ENCODE measurements at regions not wholly inside any gene's neighbourhood (a gene's known extent, or its start where the extent isn't known, plus 50 kb on each side); places are given as distances from the start of the nearest gene placed in this dataset.

- Mint-ChIP-seq H3K27me3 (ENCODE audit: insufficient read depth, low read depth) (peaks cover 7% of the 10 kb centered on the region), H3K27ac (peak overlapping the region; percentile 13), H3K36me3 (no peaks in the 10 kb centered on the region), H3K9me3 (no peaks in the 10 kb centered on the region), H3K4me1 (peaks cover 17% of the 10 kb centered on the region), H3K4me3 (no peak overlapping the region)
- Histone ChIP-seq H3K27ac (no peak overlapping the region), H3K9ac (no peak overlapping the region), H3F3A (ENCODE audit: low read depth) (peaks cover 16% of the 10 kb centered on the region), H3K79me2 (ENCODE audit: low read depth) (no peaks in the 10 kb centered on the region), H3K4me2 (no peak overlapping the region), H2AFZ (replicated peaks) (peak overlapping the region; percentile 4), H3K36me3 (no peaks in the 10 kb centered on the region), H3K9me3 (ENCODE audit: low read depth) (no peaks in the 10 kb centered on the region), H3K27me3 (no peaks in the 10 kb centered on the region), H3K4me3 (no peak overlapping the region), H4K20me1 (ENCODE audit: low read depth) (no peaks in the 10 kb centered on the region), H3K4me1 (peaks cover 33% of the 10 kb centered on the region)
- no peak for TF ChIP-seq EZH2phosphoT487 (IDR thresholded peaks at IDR 0.05)
- no peak for TF ChIP-seq CTCF (IDR thresholded peaks at IDR 0.05)
- no peak for TF ChIP-seq EZH2 (IDR thresholded peaks at IDR 0.05)
- peak; percentile 24 for DNase-seq (ENCODE audit: low spot score)
These were observed 87.9 kb upstream of the CNKSR3 start for GRCh38 chr6:154598399-154598798.

DNA sequence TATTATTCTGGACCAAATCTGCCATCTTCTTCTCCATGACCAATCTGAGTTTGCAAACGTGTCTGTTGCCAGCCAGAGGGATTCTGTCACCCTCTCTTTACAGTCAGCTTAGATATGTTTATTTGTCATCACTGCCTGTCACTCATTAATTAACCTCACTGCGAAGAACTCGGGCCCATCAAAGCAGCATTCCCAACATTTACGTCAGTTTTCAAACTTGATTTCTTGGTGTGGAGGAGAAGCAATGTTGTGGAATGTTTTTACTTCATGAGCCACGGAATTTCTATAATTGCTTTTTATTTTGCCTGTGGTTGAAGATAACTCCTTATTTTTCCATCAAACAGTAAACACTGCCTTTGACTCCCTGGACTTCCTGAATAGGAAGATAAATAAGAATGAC lies 91.8 kb upstream of the CNKSR3 start:
- Mint-ChIP-seq H3K4me3 (no peak overlapping the region), H3K27me3 (ENCODE audit: insufficient read depth, low read depth) (no peaks in the 10 kb centered on the region), H3K4me1 (peaks cover 11% of the 10 kb centered on the region), H3K27ac (no peak overlapping the region), H3K36me3 (no peaks in the 10 kb centered on the region), H3K9me3 (no peaks in the 10 kb centered on the region)
- Histone ChIP-seq H3K27ac (no peak overlapping the region), H3K79me2 (ENCODE audit: low read depth) (no peaks in the 10 kb centered on the region), H3K4me3 (no peak overlapping the region), H3K27me3 (no peaks in the 10 kb centered on the region), H3K9ac (no peak overlapping the region), H3K4me1 (peaks cover 12% of the 10 kb centered on the region), H3K4me2 (no peak overlapping the region), H3F3A (ENCODE audit: low read depth) (no peaks in the 10 kb centered on the region), H2AFZ (replicated peaks) (peak overlapping the region; percentile 64), H3K9me3 (ENCODE audit: low read depth) (no peaks in the 10 kb centered on the region), H4K20me1 (ENCODE audit: low read depth) (no peaks in the 10 kb centered on the region), H3K36me3 (no peaks in the 10 kb centered on the region)
- DNase-seq (ENCODE audit: low spot score), result no peak
- TF ChIP-seq CTCF (IDR thresholded peaks at IDR 0.05) (no peak), EZH2 (IDR thresholded peaks at IDR 0.05) (no peak)

DNA sequence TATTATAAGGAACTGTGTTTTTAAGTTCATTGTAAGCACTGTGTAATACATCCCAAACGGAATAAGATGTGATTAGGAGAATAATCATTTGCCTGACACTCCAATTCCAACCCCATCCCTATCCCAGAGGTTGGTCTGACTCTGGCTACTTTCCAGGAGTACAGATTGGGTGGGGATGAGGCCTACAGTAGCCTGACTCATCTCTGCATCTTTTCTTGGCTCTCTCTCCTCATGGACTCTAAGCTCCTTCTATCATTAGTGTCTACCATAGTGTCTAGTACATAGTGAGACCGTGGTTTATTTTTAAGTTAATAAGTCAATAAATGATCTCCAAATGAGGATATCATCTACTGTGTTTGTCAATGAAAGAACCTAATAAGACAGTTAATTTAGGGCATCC lies 92.2 kb upstream of the CNKSR3 start:
- TF ChIP-seq CTCF (IDR thresholded peaks at IDR 0.05) (no peak), EZH2phosphoT487 (IDR thresholded peaks at IDR 0.05) (no peak), EZH2 (IDR thresholded peaks at IDR 0.05) (no peak)
- H3K9me3 ChIP-seq (ENCODE audit: low read depth), result no peaks in the 10 kb centered on the region
- no peak for DNase-seq (ENCODE audit: low spot score)
- no peaks in the 10 kb centered on the region for H3K79me2 ChIP-seq (ENCODE audit: low read depth)
- no peaks in the 10 kb centered on the region for H3K27me3 ChIP-seq
- no peak overlapping the region for H3K4me2 ChIP-seq
- Mint-ChIP-seq H3K36me3 (no peaks in the 10 kb centered on the region), H3K4me3 (no peak overlapping the region), H3K27me3 (ENCODE audit: insufficient read depth, low read depth) (no peaks in the 10 kb centered on the region), H3K4me1 (peaks cover 9% of the 10 kb centered on the region), H3K27ac (no peak overlapping the region), H3K9me3 (no peaks in the 10 kb centered on the region)
- H3K9ac ChIP-seq, result no peak overlapping the region
- H2AFZ ChIP-seq (replicated peaks), result no peak overlapping the region
- no peak overlapping the region for H3K27ac ChIP-seq
- no peaks in the 10 kb centered on the region for H4K20me1 ChIP-seq (ENCODE audit: low read depth)
- no peaks in the 10 kb centered on the region for H3F3A ChIP-seq (ENCODE audit: low read depth)
- peaks cover 12% of the 10 kb centered on the region for H3K4me1 ChIP-seq
- no peak overlapping the region for H3K4me3 ChIP-seq
- H3K36me3 ChIP-seq, result no peaks in the 10 kb centered on the region

DNA sequence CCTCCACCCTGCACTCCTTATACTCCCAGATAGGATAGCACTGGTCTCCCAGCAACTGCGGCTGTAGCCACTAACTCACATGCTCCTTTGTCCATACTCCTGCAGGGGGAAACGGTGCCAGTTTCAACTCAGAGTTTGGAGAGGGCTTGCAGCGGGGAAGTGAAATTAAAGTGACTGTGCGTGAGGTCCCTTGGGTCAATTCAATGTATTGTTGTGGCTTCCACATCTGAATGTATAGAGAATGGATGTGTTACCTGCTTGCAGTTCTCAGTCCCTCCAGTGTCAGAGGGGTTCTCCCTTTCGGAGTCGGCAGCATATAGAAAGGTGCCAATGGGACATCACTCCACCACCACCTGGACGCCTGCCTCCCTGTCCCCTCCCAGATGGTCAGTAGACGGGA lies 93.6 kb upstream of the CNKSR3 start:
- no peak overlapping the region for H3K27ac ChIP-seq
- no peaks in the 10 kb centered on the region for H3K36me3 ChIP-seq
- no peaks in the 10 kb centered on the region for H3F3A ChIP-seq (ENCODE audit: low read depth)
- no peak for DNase-seq (ENCODE audit: low spot score)
- peak overlapping the region; percentile 44 for H2AFZ ChIP-seq (replicated peaks)
- H3K4me3 Mint-ChIP-seq, result no peak overlapping the region
- no peaks in the 10 kb centered on the region for H3K36me3 Mint-ChIP-seq
- no peaks in the 10 kb centered on the region for H3K27me3 Mint-ChIP-seq (ENCODE audit: insufficient read depth, low read depth)
- peaks cover under 1% of the 10 kb centered on the region for H3K4me1 ChIP-seq
- no peak overlapping the region for H3K9ac ChIP-seq
- H3K9me3 ChIP-seq (ENCODE audit: low read depth), result no peaks in the 10 kb centered on the region
- no peaks in the 10 kb centered on the region for H3K9me3 Mint-ChIP-seq
- H3K79me2 ChIP-seq (ENCODE audit: low read depth), result no peaks in the 10 kb centered on the region
- H3K27ac Mint-ChIP-seq, result no peak overlapping the region
- H3K4me3 ChIP-seq, result no peak overlapping the region
- H3K4me2 ChIP-seq, result no peak overlapping the region
- no peaks in the 10 kb centered on the region for H3K4me1 Mint-ChIP-seq
- H3K27me3 ChIP-seq, result no peaks in the 10 kb centered on the region
- H4K20me1 ChIP-seq (ENCODE audit: low read depth), result no peaks in the 10 kb centered on the region
- no peak for TF ChIP-seq EZH2phosphoT487 (IDR thresholded peaks at IDR 0.05)
- TF ChIP-seq EZH2 (IDR thresholded peaks at IDR 0.05), result no peak
- TF ChIP-seq CTCF (IDR thresholded peaks at IDR 0.05), result no peak

Measured in neural progenitor cell (in vitro differentiated cells).